Neuronal stem cell (in vitro differentiated cells): ENCODE measurements at regions not wholly inside any gene's neighbourhood (a gene's known extent, or its start where the extent isn't known, plus 50 kb on each side); places are given as distances from the start of the nearest gene placed in this dataset.

Experiments used
- DNase-seq: peaks from one replicate; pipeline ENCODE4 v3.0.0-alpha.2; 2013; ENCODE audit warnings: low spot score
- H2AFZ ChIP-seq: one replicate; pipeline ENCODE4 v1.6.1; 2013; ENCODE audit warnings: mild to moderate bottlenecking, low read length, inconsistent platforms
- H2AK5ac ChIP-seq: 2 replicates; pipeline ENCODE4 v1.6.1; 2013; ENCODE audit warnings: low read depth, mild to moderate bottlenecking, inconsistent platforms, low read length, moderate library complexity, mixed read lengths
- H2BK120ac ChIP-seq: 2 replicates; pipeline ENCODE4 v1.6.1; 2013; ENCODE audit warnings: low read depth, mild to moderate bottlenecking, inconsistent platforms, low read length, moderate library complexity, mixed read lengths
- H2BK12ac ChIP-seq: one replicate; pipeline ENCODE4 v1.6.1; 2013; ENCODE audit warnings: low read length, inconsistent platforms
- H2BK15ac ChIP-seq: 2 replicates; pipeline ENCODE4 v1.6.1; 2013; ENCODE audit warnings: mild to moderate bottlenecking, low read length, inconsistent platforms, mixed read lengths
- H2BK5ac ChIP-seq: one replicate; pipeline ENCODE4 v1.6.1; 2013; ENCODE audit warnings: inconsistent platforms, mild to moderate bottlenecking, low read length, moderate library complexity
- H3K14ac ChIP-seq: one replicate; pipeline ENCODE4 v1.6.1; 2013; ENCODE audit warnings: low read length, inconsistent platforms
- H3K18ac ChIP-seq: 2 replicates; pipeline ENCODE4 v1.6.1; 2013; ENCODE audit warnings: low read length, inconsistent platforms
- H3K23ac ChIP-seq: 2 replicates; pipeline ENCODE4 v1.6.1; 2013; ENCODE audit warnings: low read depth, mild to moderate bottlenecking, mixed read lengths, low read length, inconsistent platforms; ENCODE audit not compliant: poor library complexity
- H3K27ac ChIP-seq: replicated peaks from 3 replicates; pipeline ENCODE4 v1.5.1; 2013; ENCODE audit warnings: low read length, inconsistent platforms
- H3K27me3 ChIP-seq, 3 experiments: 2 replicates each; pipeline ENCODE4 v1.6.1; 2013; ENCODE audit warnings: low read length in 3 of 3, mild to moderate bottlenecking in 2 of 3, inconsistent platforms in 1 of 3, low read depth in 1 of 3, mixed read lengths in 1 of 3, moderate library complexity in 1 of 3; ENCODE audit not compliant: control insufficient read depth in 3 of 3, insufficient read depth in 3 of 3
- H3K36me3 ChIP-seq, 2 donors: replicated peaks in 1 of 2; 2 replicates each; pipeline ENCODE4 v1.6.1; 2013; ENCODE audit warnings: low read length in 2 of 2; ENCODE audit not compliant: control insufficient read depth in 2 of 2, insufficient read depth in 2 of 2
- H3K4ac ChIP-seq: 2 replicates; pipeline ENCODE4 v1.6.1; 2013; ENCODE audit warnings: inconsistent platforms, mild to moderate bottlenecking, low read length, moderate library complexity
- H3K4me1 ChIP-seq, 2 donors: 1 replicate in 1 of 2; 2 replicates in 1 of 2; pipeline ENCODE4 v1.6.1; 2013; ENCODE audit warnings: low read length in 2 of 2, low read depth in 1 of 2; ENCODE audit not compliant: control insufficient read depth in 2 of 2, insufficient read depth in 1 of 2
- H3K4me2 ChIP-seq: one replicate; pipeline ENCODE4 v1.6.1; 2013; ENCODE audit warnings: mild to moderate bottlenecking, low read length, inconsistent platforms; ENCODE audit not compliant: insufficient read depth, poor library complexity, severe bottlenecking
- H3K4me3 ChIP-seq, 2 donors: 2 replicates each; pipeline ENCODE4 v1.5.1; 2013; ENCODE audit warnings: low read length in 2 of 2, mild to moderate bottlenecking in 2 of 2, inconsistent platforms in 1 of 2, moderate library complexity in 1 of 2
- H3K79me1 ChIP-seq: one replicate; pipeline ENCODE4 v1.6.1; 2013; ENCODE audit warnings: low read depth, mild to moderate bottlenecking, inconsistent platforms, low read length, moderate library complexity
- H3K9ac ChIP-seq: one replicate; pipeline ENCODE4 v1.6.1; 2013; ENCODE audit warnings: mild to moderate bottlenecking, low read depth, low read length, inconsistent platforms; ENCODE audit not compliant: poor library complexity
- H3K9me3 ChIP-seq, 2 donors: replicated peaks in 1 of 2; 2 replicates each; pipeline versions ENCODE3 to v1.6.1; 2013; ENCODE audit warnings: low read length in 2 of 2, mild to moderate bottlenecking in 2 of 2, inconsistent platforms in 1 of 2, low read depth in 1 of 2, mixed read lengths in 1 of 2, moderate library complexity in 1 of 2; ENCODE audit not compliant: control insufficient read depth in 2 of 2, insufficient read depth in 1 of 2
- H4K8ac ChIP-seq: one replicate; pipeline ENCODE4 v1.6.1; 2013; ENCODE audit warnings: low read depth, mild to moderate bottlenecking, inconsistent platforms, low read length, moderate library complexity
- H4K91ac ChIP-seq: one replicate; pipeline ENCODE4 v1.6.1; 2013; ENCODE audit warnings: low read length, low read depth, mild to moderate bottlenecking, inconsistent platforms; ENCODE audit not compliant: poor library complexity
- WGBS, 2 donors: extraction: QIAGEN DNeasy Blood & Tissue Kit; methylation state at CpG; one replicate each; pipeline ENCODE4 v1.1.7; 2013; ENCODE audit warnings: missing lambda C conversion rate in 2 of 2, mixed read lengths in 1 of 2; ENCODE audit not compliant: insufficient read length in 2 of 2, insufficient replicate concordance in 1 of 2; ENCODE audit errors: extremely low coverage in 2 of 2; 5-methylcytosine and 5-hydroxymethylcytosine counted together

GRCh38 chr14:101177301-101177971 lies 273.9 kb upstream of the RTL1 start:
- WGBS, 2 donors = no CpG with 5 or more reads among the region's 23 CpGs
- no peaks in the 10 kb centered on the region for H3K27me3 ChIP-seq
- H3K23ac ChIP-seq = no peak overlapping the region
- peaks cover 2 to 8% of the 10 kb centered on the region in 2 donors for H3K4me1 ChIP-seq
- peaks cover 12 to 16% of the 10 kb centered on the region in 2 donors for H3K9me3 ChIP-seq
- H2BK5ac ChIP-seq = peak overlapping the region; percentile 55
- no peak overlapping the region for H3K4ac ChIP-seq
- H4K91ac ChIP-seq = no peak overlapping the region
- H2BK15ac ChIP-seq = no peak overlapping the region
- H3K9ac ChIP-seq = no peak overlapping the region
- no peaks in the 10 kb centered on the region for H3K79me1 ChIP-seq
- no peak overlapping the region for H2BK120ac ChIP-seq
- DNase-seq = no peak
- no peak overlapping the region for H3K14ac ChIP-seq
- H3K4me3 ChIP-seq = no peak overlapping the region
- H3K4me2 ChIP-seq = no peak overlapping the region
- H2BK12ac ChIP-seq = no peak overlapping the region
- H3K18ac ChIP-seq = peak overlapping the region; percentile 58
- H3K27ac ChIP-seq = no peak overlapping the region
- no peaks in the 10 kb centered on the region for H3K36me3 ChIP-seq
- peak overlapping the region; percentile 81 for H2AFZ ChIP-seq
- H2AK5ac ChIP-seq = no peak overlapping the region
- H4K8ac ChIP-seq = no peak overlapping the region

GRCh38 chr14:101178184-101179072 lies 274.9 kb upstream of the RTL1 start:
- H3K18ac ChIP-seq = peak overlapping the region; percentile 45
- no peak overlapping the region for H3K4me3 ChIP-seq
- H3K4me1 ChIP-seq = peaks cover 2 to 9% of the 10 kb centered on the region in 2 donors
- no peak overlapping the region for H3K14ac ChIP-seq
- H2BK12ac ChIP-seq = no peak overlapping the region
- H3K79me1 ChIP-seq = no peaks in the 10 kb centered on the region
- H2BK15ac ChIP-seq = no peak overlapping the region
- no peak overlapping the region for H3K27ac ChIP-seq
- H3K23ac ChIP-seq = no peak overlapping the region
- no peak overlapping the region for H3K4me2 ChIP-seq
- H2AK5ac ChIP-seq = no peak overlapping the region
- H3K4ac ChIP-seq = no peak overlapping the region
- no CpG with 5 or more reads among the region's 22 CpGs for WGBS, 2 donors
- H3K9ac ChIP-seq = no peak overlapping the region
- H3K36me3 ChIP-seq = no peaks in the 10 kb centered on the region
- peaks cover 9 to 13% of the 10 kb centered on the region in 2 donors for H3K9me3 ChIP-seq
- no peak overlapping the region for H4K91ac ChIP-seq
- H4K8ac ChIP-seq = no peak overlapping the region
- no peak overlapping the region for H2BK5ac ChIP-seq
- H3K27me3 ChIP-seq = no peaks in the 10 kb centered on the region
- H2BK120ac ChIP-seq = no peak overlapping the region
- peak overlapping the region; percentile 81 for H2AFZ ChIP-seq
- no peak for DNase-seq

- Histone ChIP-seq H3K4me1 (peaks cover 10 to 20% of the 10 kb centered on the region in 2 donors), H3K14ac (no peak overlapping the region), H2BK120ac (no peak overlapping the region), H3K36me3 (no peaks in the 10 kb centered on the region), H3K27ac (no peak overlapping the region), H3K4me2 (no peak overlapping the region), H4K8ac (no peak overlapping the region), H3K4ac (peak overlapping the region; percentile 17), H3K23ac (no peak overlapping the region), H2AFZ (no peak overlapping the region), H3K27me3 (no peaks in the 10 kb centered on the region), H2BK12ac (no peak overlapping the region), H2BK15ac (peak overlapping the region; percentile 25), H3K79me1 (no peaks in the 10 kb centered on the region), H2BK5ac (peak overlapping the region; percentile 58), H3K4me3 (no peak overlapping the region), H2AK5ac (peak overlapping the region; percentile 24), H3K9ac (no peak overlapping the region), H4K91ac (no peak overlapping the region), H3K18ac (peak overlapping the region; percentile 73), H3K9me3 (peaks cover 9 to 13% of the 10 kb centered on the region in 2 donors)
- DNase-seq = no peak
- no CpG with 5 or more reads among the region's 12 CpGs for WGBS, 2 donors
These were observed 276.2 kb upstream of the RTL1 start for GRCh38 chr14:101179691-101180211.
